ENCODE measurements at regions not wholly inside any gene's neighbourhood (a gene's known extent, or its start where the extent isn't known, plus 50 kb on each side); places are given as distances from the start of the nearest gene placed in this dataset.

- DNase-seq (no peak), ATAC-seq (no peak)
- no peak overlapping the region for H3K27ac Mint-ChIP-seq
- CTCF ChIA-PET, result no interaction called here
- H3K36me3 Mint-ChIP-seq (ENCODE audit: low read depth), result no peaks in the 10 kb centered on the region
- H3K9me3 Mint-ChIP-seq, result no peaks in the 10 kb centered on the region
- POLR2A ChIA-PET, result interaction anchor here (0.7 kb wide), 1 partner anchor 9 kb away, joined by 3 read pairs; no protein-coding TSS in a partner anchor
- peaks cover 4% of the 10 kb centered on the region for H3K27me3 Mint-ChIP-seq
- no peak for TF ChIP-seq CTCF (IDR thresholded peaks at IDR 0.05)
- H3K4me1 Mint-ChIP-seq (ENCODE audit: low read depth), result no peaks in the 10 kb centered on the region
- no peak overlapping the region for H3K4me3 Mint-ChIP-seq
- intact Hi-C loops (cut with micrococcal nuclease), result no loop called here
Measured at GRCh38 chr20:18904624-18905023, 91.0 kb downstream of the SCP2D1 start.

- CTCF ChIA-PET, result no interaction called here
- H3K9me3 Mint-ChIP-seq, result no peaks in the 10 kb centered on the region
- H3K27ac Mint-ChIP-seq, result no peak overlapping the region
- POLR2A ChIA-PET, result no interaction called here
- H3K4me1 Mint-ChIP-seq (ENCODE audit: low read depth), result no peaks in the 10 kb centered on the region
- H3K36me3 Mint-ChIP-seq (ENCODE audit: low read depth), result no peaks in the 10 kb centered on the region
- H3K27me3 Mint-ChIP-seq, result peaks cover 7% of the 10 kb centered on the region
- TF ChIP-seq CTCF (IDR thresholded peaks at IDR 0.05), result no peak
- ATAC-seq (no peak), DNase-seq (no peak)
- no peak overlapping the region for H3K4me3 Mint-ChIP-seq
- intact Hi-C loops (cut with micrococcal nuclease), result no loop called here
Measured at GRCh38 chr20:18906046-18906445, 92.5 kb downstream of the SCP2D1 start.

GRCh38 chr20:18907353-18907752 is 93.8 kb downstream of the SCP2D1 start:
- ChIA-PET POLR2A (no interaction called here), CTCF (no interaction called here)
- intact Hi-C loops (cut with micrococcal nuclease), result no loop called here
- no peak for DNase-seq
- H3K36me3 Mint-ChIP-seq (ENCODE audit: low read depth), result no peaks in the 10 kb centered on the region
- ATAC-seq, result no peak
- H3K9me3 Mint-ChIP-seq, result no peaks in the 10 kb centered on the region
- peaks cover 7% of the 10 kb centered on the region for H3K27me3 Mint-ChIP-seq
- H3K4me1 Mint-ChIP-seq (ENCODE audit: low read depth), result no peaks in the 10 kb centered on the region
- no peak overlapping the region for H3K4me3 Mint-ChIP-seq
- no peak overlapping the region for H3K27ac Mint-ChIP-seq
- TF ChIP-seq CTCF (IDR thresholded peaks at IDR 0.05), result no peak

GRCh38 chr20:18908109-18908508 is 94.5 kb downstream of the SCP2D1 start:
- CTCF ChIA-PET, result no interaction called here
- DNase-seq, result no peak
- peaks cover 7% of the 10 kb centered on the region for H3K27me3 Mint-ChIP-seq
- H3K4me1 Mint-ChIP-seq (ENCODE audit: low read depth), result no peaks in the 10 kb centered on the region
- no peak for TF ChIP-seq CTCF (IDR thresholded peaks at IDR 0.05)
- POLR2A ChIA-PET, result no interaction called here
- intact Hi-C loops (cut with micrococcal nuclease), result no loop called here
- H3K9me3 Mint-ChIP-seq, result no peaks in the 10 kb centered on the region
- no peak overlapping the region for H3K27ac Mint-ChIP-seq
- H3K36me3 Mint-ChIP-seq (ENCODE audit: low read depth), result no peaks in the 10 kb centered on the region
- ATAC-seq, result no peak
- no peak overlapping the region for H3K4me3 Mint-ChIP-seq

GRCh38 chr20:18909254-18909653 is 95.7 kb downstream of the SCP2D1 start:
- POLR2A ChIA-PET, result no interaction called here
- no peak for TF ChIP-seq CTCF (IDR thresholded peaks at IDR 0.05)
- Mint-ChIP-seq H3K4me1 (ENCODE audit: low read depth) (no peaks in the 10 kb centered on the region), H3K36me3 (ENCODE audit: low read depth) (no peaks in the 10 kb centered on the region), H3K27me3 (peaks cover 7% of the 10 kb centered on the region), H3K9me3 (no peaks in the 10 kb centered on the region), H3K27ac (no peak overlapping the region), H3K4me3 (no peak overlapping the region)
- no peak for DNase-seq
- intact Hi-C loops (cut with micrococcal nuclease), result no loop called here
- CTCF ChIA-PET, result no interaction called here
- ATAC-seq, result no peak
